HUES6 (cell line): ENCODE measurements at regions not wholly inside any gene's neighbourhood (a gene's known extent, or its start where the extent isn't known, plus 50 kb on each side); places are given as distances from the start of the nearest gene placed in this dataset.
"Not testable (repeated sequence)": the region's sequence is repeated elsewhere in the genome, so short reads cannot be mapped to it uniquely, and the experiment has no call there.

Experiments used
- H3K27ac ChIP-seq: 2 replicates; pipeline ENCODE4 v1.7.0; 2013; ENCODE audit warnings: low read depth, mild to moderate bottlenecking, low read length, inconsistent platforms
- H3K27me3 ChIP-seq: 2 replicates; pipeline ENCODE4 v1.6.1; 2013; ENCODE audit warnings: low read length; ENCODE audit not compliant: control insufficient read depth, insufficient read depth
- H3K36me3 ChIP-seq: 2 replicates; pipeline ENCODE4 v1.6.1; 2013; ENCODE audit warnings: low read length; ENCODE audit not compliant: control insufficient read depth, insufficient read depth
- H3K4me1 ChIP-seq: 2 replicates; pipeline ENCODE4 v1.6.1; 2013; ENCODE audit warnings: low read length; ENCODE audit not compliant: control insufficient read depth, insufficient read depth
- H3K4me3 ChIP-seq: 2 replicates; pipeline ENCODE4 v1.5.1; 2013; ENCODE audit warnings: low read depth, low read length
- H3K9ac ChIP-seq: one replicate; pipeline ENCODE4 v1.6.1; 2013; ENCODE audit warnings: mild to moderate bottlenecking, low read length
- H3K9me3 ChIP-seq: 2 replicates; pipeline ENCODE4 v1.6.1; 2013; ENCODE audit warnings: low read depth, low read length; ENCODE audit not compliant: control insufficient read depth, insufficient read depth

- H3K9ac ChIP-seq, result no peak overlapping the region
- no peaks in the 10 kb centered on the region for H3K36me3 ChIP-seq
- peaks cover 9% of the 10 kb centered on the region; the same call in 1 of the 2 replicates for H3K4me1 ChIP-seq
- no peak overlapping the region for H3K27ac ChIP-seq
- H3K27me3 ChIP-seq, result no peaks in the 10 kb centered on the region
- no peak overlapping the region for H3K4me3 ChIP-seq
- 0 out of 2 replicates have a peak, but pooled peaks cover 7% of the 10 kb centered on the region for H3K9me3 ChIP-seq
Observed at GRCh38 chr5:26486631-26487030, 551.8 kb downstream of the CDH9 start.

GRCh38 chr5:26485146-26485860 lies 553.1 kb downstream of the CDH9 start:
- H3K27ac ChIP-seq, H3K9me3 ChIP-seq, H3K9ac ChIP-seq: not testable (repeated sequence)

GRCh38 chr5:26482810-26483375 lies 555.5 kb downstream of the CDH9 start:
- Histone ChIP-seq H3K27me3 (no peaks in the 10 kb centered on the region), H3K4me3 (no peak overlapping the region), H3K9ac (no peak overlapping the region), H3K27ac (no peak overlapping the region), H3K36me3 (no peaks in the 10 kb centered on the region), H3K4me1 (peaks cover 8% of the 10 kb centered on the region; the same call in 1 of the 2 replicates), H3K9me3 (no peaks in the 10 kb centered on the region)

More at GRCh38 chr5:26485146-26485860, 553.1 kb downstream of the CDH9 start:
- not testable (repeated sequence) for H3K4me3 ChIP-seq, H3K36me3 ChIP-seq, H3K27me3 ChIP-seq, H3K4me1 ChIP-seq

DNA sequence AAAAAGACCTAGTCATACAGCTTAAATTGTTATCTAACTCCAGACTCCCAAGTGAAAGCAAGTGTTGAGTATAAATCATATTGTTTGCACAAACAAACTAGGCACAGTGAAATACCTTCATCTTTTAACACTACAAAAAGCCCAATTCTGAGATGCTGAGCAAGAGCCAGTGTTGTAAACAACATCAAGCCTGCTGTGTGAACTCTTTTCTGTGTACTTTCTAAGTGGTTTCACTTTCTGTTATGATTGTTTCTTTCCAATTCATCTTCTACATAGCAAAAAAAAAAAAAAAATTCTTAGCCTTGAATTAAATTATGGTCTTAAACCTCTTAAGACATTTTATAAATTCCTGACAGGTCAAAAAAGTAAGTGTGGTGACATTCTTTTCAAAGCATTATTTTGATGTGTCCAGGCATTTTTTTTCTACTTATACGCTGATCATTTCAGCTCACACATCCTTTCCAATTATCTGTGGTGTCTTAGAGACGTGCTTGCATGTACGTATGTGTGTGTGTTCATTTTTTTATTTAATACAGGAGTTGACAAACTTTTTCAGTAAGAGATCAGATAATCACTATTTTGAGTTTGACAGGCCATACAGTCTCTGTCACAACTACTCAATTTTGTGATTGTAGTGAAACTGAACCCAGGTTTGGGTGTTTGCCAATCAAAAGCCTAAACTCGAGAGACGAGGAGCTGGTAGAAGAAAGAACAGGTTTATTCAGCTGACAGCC lies 556.1 kb downstream of the CDH9 start:
- Histone ChIP-seq H3K9ac (no peak overlapping the region), H3K27ac (no peak overlapping the region), H3K4me3 (no peak overlapping the region), H3K4me1 (peaks cover 1% of the 10 kb centered on the region; the same call in 1 of the 2 replicates), H3K27me3 (no peaks in the 10 kb centered on the region), H3K36me3 (no peaks in the 10 kb centered on the region), H3K9me3 (no peaks in the 10 kb centered on the region)

DNA sequence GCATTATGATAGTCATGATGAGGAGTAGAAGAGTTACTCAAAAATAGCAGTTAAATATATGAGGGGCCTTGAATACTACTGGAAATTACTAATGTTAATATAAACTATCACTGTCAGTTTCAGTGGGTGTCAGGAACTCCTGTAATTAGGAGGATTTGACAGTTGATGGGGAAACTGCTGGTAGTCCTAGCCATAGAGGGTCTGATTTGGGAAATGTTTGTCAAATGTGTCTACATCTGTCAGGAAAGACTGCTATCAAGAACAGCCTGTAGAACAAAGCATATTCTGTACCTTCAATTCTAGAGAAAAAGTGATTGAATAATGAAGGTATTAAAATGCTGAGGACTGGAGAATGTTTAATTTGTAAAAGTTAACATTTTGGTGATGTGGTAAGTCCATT lies 567.9 kb downstream of the CDH9 start:
- Histone ChIP-seq H3K4me1 (no peaks in the 10 kb centered on the region), H3K27ac (no peak overlapping the region), H3K9ac (no peak overlapping the region), H3K4me3 (no peak overlapping the region), H3K36me3 (no peaks in the 10 kb centered on the region), H3K27me3 (no peaks in the 10 kb centered on the region), H3K9me3 (no peaks in the 10 kb centered on the region)

DNA sequence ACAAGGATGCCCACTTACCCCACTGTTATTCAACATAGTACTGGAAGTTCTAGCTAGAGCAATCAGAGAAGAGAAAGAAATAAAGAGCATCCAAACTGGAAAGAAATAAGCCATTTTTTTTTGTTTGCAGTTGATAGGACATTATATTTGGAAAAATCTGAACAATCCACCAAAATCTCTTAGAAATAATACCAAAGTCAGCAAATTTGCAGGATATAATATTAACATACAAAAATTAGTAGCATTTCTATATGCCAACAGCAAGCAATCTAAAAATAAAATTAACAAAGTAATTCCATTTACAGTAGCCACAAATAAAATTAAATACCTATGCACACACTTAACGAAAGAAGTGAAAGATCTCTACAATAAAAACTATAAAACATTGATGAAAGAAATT lies 599.3 kb downstream of the CDH9 start:
- Histone ChIP-seq H3K27ac (no peak overlapping the region), H3K36me3 (no peaks in the 10 kb centered on the region), H3K9ac (no peak overlapping the region)

GRCh38 chr5:26434688-26435087 lies 603.7 kb downstream of the CDH9 start:
- Histone ChIP-seq H3K9me3 (no peaks in the 10 kb centered on the region), H3K27me3 (no peaks in the 10 kb centered on the region), H3K4me1 (peaks cover 6% of the 10 kb centered on the region; the same call in 1 of the 2 replicates), H3K27ac (no peak overlapping the region), H3K9ac (no peak overlapping the region), H3K4me3 (no peak overlapping the region), H3K36me3 (no peaks in the 10 kb centered on the region)

More for the DNA sequence above, 599.3 kb downstream of the CDH9 start:
- Histone ChIP-seq H3K27me3 (no peaks in the 10 kb centered on the region), H3K4me1 (no peaks in the 10 kb centered on the region), H3K9me3 (no peaks in the 10 kb centered on the region), H3K4me3 (no peak overlapping the region)

DNA sequence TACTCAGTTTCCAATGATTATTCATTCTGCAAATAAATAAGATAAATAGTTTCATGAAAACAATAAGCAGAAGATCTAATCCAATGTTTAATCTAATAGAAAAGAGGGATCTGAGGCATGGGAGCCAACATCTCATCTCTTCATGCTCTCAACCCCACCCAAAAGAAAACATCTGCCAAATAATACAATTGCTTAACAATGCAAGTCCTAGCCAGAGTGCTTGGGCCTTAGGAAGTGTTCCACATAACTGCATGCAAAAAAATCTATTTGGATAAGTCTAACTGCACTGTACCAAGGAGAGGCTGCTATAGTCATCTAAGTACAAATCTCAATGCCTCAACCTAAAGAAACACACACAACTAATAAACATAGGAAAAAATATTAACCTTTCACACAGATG lies 606.0 kb downstream of the CDH9 start:
- no peak overlapping the region for H3K9ac ChIP-seq
- H3K27me3 ChIP-seq, result no peaks in the 10 kb centered on the region
- no peak overlapping the region for H3K4me3 ChIP-seq
- no peaks in the 10 kb centered on the region for H3K36me3 ChIP-seq
- H3K9me3 ChIP-seq, result no peaks in the 10 kb centered on the region
- peaks cover 6% of the 10 kb centered on the region; the same call in 1 of the 2 replicates for H3K4me1 ChIP-seq
- no peak overlapping the region for H3K27ac ChIP-seq

- no peaks in the 10 kb centered on the region for H3K9me3 ChIP-seq
- H3K4me1 ChIP-seq, result peaks cover 6% of the 10 kb centered on the region; the same call in 1 of the 2 replicates
- H3K4me3 ChIP-seq, result no peak overlapping the region
- no peaks in the 10 kb centered on the region for H3K36me3 ChIP-seq
- H3K27me3 ChIP-seq, result no peaks in the 10 kb centered on the region
- H3K9ac ChIP-seq, result no peak overlapping the region
- H3K27ac ChIP-seq, result no peak overlapping the region
Observed at GRCh38 chr5:26430323-26430722, 608.1 kb downstream of the CDH9 start.

- Histone ChIP-seq H3K27me3 (no peaks in the 10 kb centered on the region), H3K4me1 (no peaks in the 10 kb centered on the region), H3K4me3 (no peak overlapping the region), H3K9me3 (no peaks in the 10 kb centered on the region), H3K36me3 (no peaks in the 10 kb centered on the region), H3K27ac (no peak overlapping the region), H3K9ac (no peak overlapping the region)
Observed at GRCh38 chr5:26427281-26427680, 611.1 kb downstream of the CDH9 start.

GRCh38 chr5:26419987-26420386 lies 618.4 kb downstream of the CDH9 start:
- no peaks in the 10 kb centered on the region for H3K9me3 ChIP-seq
- H3K9ac ChIP-seq, result no peak overlapping the region
- no peak overlapping the region for H3K27ac ChIP-seq
- no peaks in the 10 kb centered on the region for H3K4me1 ChIP-seq
- no peak overlapping the region for H3K4me3 ChIP-seq
- no peaks in the 10 kb centered on the region for H3K27me3 ChIP-seq
- no peaks in the 10 kb centered on the region for H3K36me3 ChIP-seq
